ENCODE measurements at regions not wholly inside any gene's neighbourhood (a gene's known extent, or its start where the extent isn't known, plus 50 kb on each side); places are given as distances from the start of the nearest gene placed in this dataset.

DNA sequence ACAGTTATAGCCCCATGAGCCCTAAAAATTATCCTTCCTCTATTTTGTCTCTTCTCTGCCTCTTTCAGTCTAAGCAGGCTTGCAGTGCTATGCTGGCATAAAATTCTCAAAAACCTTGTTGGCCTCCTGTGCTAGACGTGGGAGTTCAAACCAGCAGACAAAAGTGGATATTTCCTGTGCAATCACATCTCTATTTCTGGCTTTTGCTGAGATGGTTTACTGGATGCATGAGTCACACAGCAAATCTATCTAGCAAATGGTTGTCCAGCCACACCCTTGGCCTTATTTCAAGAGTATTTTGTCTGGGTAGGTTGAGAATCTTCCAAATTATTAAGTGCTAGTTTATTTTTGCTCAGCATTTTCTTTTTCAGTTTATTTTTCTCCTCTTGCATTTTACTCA lies 370.8 kb downstream of the CDC14C start:
- DNase-seq (ENCODE audit: low read depth in 1 of 2, low spot score in 1 of 2): no peak
- in situ Hi-C loops (cut with HindIII; ENCODE audit: low pct_unique_long_range_greater_than_20kb, low sequenced_read_pairs): no loop called here
- TF ChIP-seq JUND (IDR thresholded peaks at IDR 0.05; ENCODE audit: low read depth): no peak

DNA sequence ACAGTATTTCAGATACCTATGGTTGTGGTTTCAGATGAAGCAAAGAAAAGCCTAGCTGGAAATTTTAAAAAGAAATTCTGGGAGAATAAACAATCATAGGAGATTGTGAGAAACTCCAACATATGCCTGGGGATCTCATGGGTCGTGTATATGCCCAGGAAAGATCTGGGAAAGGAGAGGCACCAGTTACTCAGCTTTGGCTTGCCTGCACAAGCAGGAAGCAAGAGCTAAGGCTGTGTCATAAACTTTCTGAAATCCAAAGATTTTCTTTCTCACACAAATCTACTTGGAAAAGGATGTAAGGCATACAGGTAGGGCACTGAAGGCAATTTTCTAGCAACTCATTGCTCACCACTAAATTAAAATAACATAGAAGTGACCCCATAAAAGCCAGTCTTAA lies 373.6 kb downstream of the CDC14C start:
- no peak for DNase-seq (ENCODE audit: low read depth in 1 of 2, low spot score in 1 of 2)
- in situ Hi-C loops (cut with HindIII; ENCODE audit: low pct_unique_long_range_greater_than_20kb, low sequenced_read_pairs): no loop called here
- no peak for TF ChIP-seq JUND (IDR thresholded peaks at IDR 0.05; ENCODE audit: low read depth)

GRCh38 chr7:49308787-49309186 lies 384.4 kb downstream of the CDC14C start:
- TF ChIP-seq JUND (IDR thresholded peaks at IDR 0.05; ENCODE audit: low read depth): no peak
- in situ Hi-C loops (cut with HindIII; ENCODE audit: low pct_unique_long_range_greater_than_20kb, low sequenced_read_pairs): no loop called here
- DNase-seq (ENCODE audit: low read depth in 1 of 2, low spot score in 1 of 2): no peak

DNA sequence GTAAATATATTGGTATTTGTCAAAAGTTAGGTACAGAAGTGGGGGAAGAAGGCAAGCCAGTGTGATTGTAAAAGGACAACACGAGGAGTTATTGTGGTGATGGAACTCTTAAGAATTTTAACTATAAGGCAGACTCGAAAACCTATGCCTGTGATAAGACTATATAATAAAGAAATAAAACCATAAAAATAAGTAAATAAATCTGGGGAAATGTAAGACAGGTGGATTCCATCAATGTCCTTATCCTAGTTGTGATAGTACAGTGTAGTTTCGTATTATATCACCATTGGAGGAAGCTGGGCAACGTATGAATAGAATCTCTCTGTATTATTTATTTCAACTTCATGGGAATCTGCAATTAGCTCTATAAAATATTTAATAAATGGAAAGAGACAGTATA lies 395.7 kb downstream of the CDC14C start:
- in situ Hi-C loops (cut with HindIII; ENCODE audit: low pct_unique_long_range_greater_than_20kb, low sequenced_read_pairs): no loop called here
- no peak for DNase-seq (ENCODE audit: low read depth in 1 of 2, low spot score in 1 of 2)
- TF ChIP-seq JUND (IDR thresholded peaks at IDR 0.05; ENCODE audit: low read depth): no peak

- TF ChIP-seq JUND (IDR thresholded peaks at IDR 0.05; ENCODE audit: low read depth): no peak
- in situ Hi-C loops (cut with HindIII; ENCODE audit: low pct_unique_long_range_greater_than_20kb, low sequenced_read_pairs): no loop called here
- no peak for DNase-seq (ENCODE audit: low read depth in 1 of 2, low spot score in 1 of 2)
Measured at GRCh38 chr7:49321843-49322242, 397.5 kb downstream of the CDC14C start.

DNA sequence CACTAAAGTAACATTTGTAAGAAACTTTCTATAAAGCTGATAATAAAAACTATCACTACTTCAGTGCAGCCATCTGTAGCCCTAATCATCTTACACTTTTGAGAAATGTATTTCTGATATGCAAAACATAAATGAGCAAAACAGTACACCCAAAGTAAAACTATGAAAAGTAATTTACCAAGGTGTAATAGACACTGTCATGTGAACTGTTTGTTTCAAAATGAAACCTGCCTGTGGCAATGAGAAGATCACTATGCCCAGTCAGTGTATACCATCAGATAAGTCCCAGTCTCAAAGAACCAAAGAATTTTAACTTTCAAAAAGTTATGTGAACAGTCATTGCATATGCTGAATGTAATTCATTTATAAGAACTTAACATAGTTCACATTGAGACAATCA lies 398.1 kb downstream of the CDC14C start:
- no peak for TF ChIP-seq JUND (IDR thresholded peaks at IDR 0.05; ENCODE audit: low read depth)
- in situ Hi-C loops (cut with HindIII; ENCODE audit: low pct_unique_long_range_greater_than_20kb, low sequenced_read_pairs): no loop called here
- no peak for DNase-seq (ENCODE audit: low read depth in 1 of 2, low spot score in 1 of 2)

DNA sequence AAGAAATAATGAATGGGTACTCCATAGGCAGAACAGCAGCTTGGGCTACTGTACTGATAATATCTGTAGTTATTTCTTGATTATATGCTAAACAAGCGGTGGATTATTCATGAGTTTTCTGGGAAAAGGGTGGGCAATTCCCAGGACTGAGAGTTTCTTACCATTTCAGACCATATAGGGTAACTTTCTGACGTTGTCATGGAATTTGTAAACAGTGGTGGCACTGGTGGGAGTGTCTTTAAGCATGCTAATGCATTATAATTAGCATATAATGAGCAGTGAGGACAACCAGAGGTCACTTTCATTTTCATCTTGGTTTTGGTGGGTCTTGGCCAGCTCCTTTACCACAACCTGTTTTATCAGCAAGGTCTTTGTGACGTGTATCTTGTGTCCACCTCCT lies 399.7 kb downstream of the CDC14C start:
- in situ Hi-C loops (cut with HindIII; ENCODE audit: low pct_unique_long_range_greater_than_20kb, low sequenced_read_pairs): no loop called here
- TF ChIP-seq JUND (IDR thresholded peaks at IDR 0.05; ENCODE audit: low read depth): no peak
- no peak for DNase-seq (ENCODE audit: low read depth in 1 of 2, low spot score in 1 of 2)

GRCh38 chr7:49324707-49325106 lies 400.4 kb downstream of the CDC14C start:
- DNase-seq (ENCODE audit: low read depth in 1 of 2, low spot score in 1 of 2): peak in 1 of 2 experiments; percentile 67
- TF ChIP-seq JUND (IDR thresholded peaks at IDR 0.05; ENCODE audit: low read depth): no peak
- in situ Hi-C loops (cut with HindIII; ENCODE audit: low pct_unique_long_range_greater_than_20kb, low sequenced_read_pairs): no loop called here

DNA sequence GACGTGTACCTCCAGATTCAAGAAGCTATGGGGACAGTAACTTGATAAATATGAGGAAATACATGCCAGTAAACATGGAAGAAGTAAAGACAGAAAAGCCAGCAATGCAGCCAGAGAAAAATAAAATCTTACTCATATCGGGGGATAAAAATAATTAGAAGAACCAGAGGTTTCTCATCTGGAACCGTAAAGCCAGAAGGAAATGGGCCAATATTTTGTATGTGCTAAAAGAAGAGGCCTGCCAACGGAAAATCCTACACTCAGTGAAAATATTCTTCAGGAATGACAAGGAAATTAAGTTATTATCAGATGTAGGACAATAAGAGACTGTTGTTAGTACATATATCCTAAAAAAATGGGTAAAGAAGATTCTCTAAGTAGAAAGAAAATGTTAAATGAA lies 401.2 kb downstream of the CDC14C start:
- in situ Hi-C loops (cut with HindIII; ENCODE audit: low pct_unique_long_range_greater_than_20kb, low sequenced_read_pairs): no loop called here
- TF ChIP-seq JUND (IDR thresholded peaks at IDR 0.05; ENCODE audit: low read depth): no peak
- no peak for DNase-seq (ENCODE audit: low read depth in 1 of 2, low spot score in 1 of 2)

DNA sequence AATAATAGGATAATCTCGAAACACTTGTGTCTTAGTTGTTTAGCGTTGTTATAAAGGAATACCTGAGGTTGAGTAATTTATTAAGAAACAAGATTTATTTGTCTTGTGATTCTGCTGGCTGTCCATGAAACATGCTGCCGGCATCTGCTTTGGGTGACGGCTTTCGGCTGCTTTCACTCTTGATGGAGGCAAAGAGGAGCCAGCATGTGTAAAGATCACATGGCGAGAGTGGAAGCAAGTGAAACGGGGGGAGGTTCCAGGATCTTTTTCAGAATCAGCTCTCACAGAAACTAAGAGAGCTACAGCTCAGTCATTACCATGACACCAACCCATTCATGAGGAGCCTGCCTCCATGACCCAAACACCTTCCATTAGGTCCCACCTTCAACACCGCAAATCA lies 402.8 kb downstream of the CDC14C start:
- in situ Hi-C loops (cut with HindIII; ENCODE audit: low pct_unique_long_range_greater_than_20kb, low sequenced_read_pairs): no loop called here
- DNase-seq (ENCODE audit: low read depth in 1 of 2, low spot score in 1 of 2): peak in 1 of 2 experiments; percentile 36
- no peak for TF ChIP-seq JUND (IDR thresholded peaks at IDR 0.05; ENCODE audit: low read depth)

DNA sequence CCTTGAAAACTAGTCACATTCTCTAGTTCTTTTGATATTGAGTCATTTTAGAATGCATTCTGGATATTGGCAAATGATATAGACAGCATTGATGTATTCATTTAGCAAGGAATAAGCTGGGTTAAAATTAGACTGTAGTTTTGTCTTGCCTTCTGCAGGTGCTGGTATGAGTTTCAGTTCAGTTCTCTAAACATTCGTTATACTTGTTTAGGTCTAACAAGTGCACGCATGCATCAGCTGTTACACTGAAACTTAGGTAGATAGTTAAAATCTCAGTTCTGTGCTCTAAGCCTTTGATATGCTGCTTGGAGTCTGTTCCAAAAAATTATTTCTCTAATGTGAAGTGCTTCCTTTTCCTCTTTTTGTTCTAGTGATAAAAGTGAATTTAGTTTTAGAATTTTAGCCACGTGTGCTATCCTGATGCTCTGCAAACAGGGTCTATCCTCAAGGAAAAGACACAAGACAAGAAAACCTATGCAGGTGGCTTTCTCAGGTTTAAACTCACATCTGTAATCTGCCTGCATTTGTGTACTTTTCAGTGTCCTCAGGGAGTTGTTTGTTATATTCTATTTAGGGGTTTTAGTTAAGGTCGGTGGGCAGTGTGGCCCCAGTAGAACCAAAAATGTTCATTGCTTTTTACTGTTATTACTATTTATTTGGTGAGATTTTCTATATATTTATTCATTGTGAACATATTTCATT lies 409.0 kb downstream of the CDC14C start:
- no peak for TF ChIP-seq JUND (IDR thresholded peaks at IDR 0.05; ENCODE audit: low read depth)
- in situ Hi-C loops (cut with HindIII; ENCODE audit: low pct_unique_long_range_greater_than_20kb, low sequenced_read_pairs): no loop called here
- DNase-seq (ENCODE audit: low read depth in 1 of 2, low spot score in 1 of 2): no peak

GRCh38 chr7:49341849-49342248 lies 417.5 kb downstream of the CDC14C start:
- in situ Hi-C loops (cut with HindIII; ENCODE audit: low pct_unique_long_range_greater_than_20kb, low sequenced_read_pairs): no loop called here
- no peak for TF ChIP-seq JUND (IDR thresholded peaks at IDR 0.05; ENCODE audit: low read depth)

GRCh38 chr7:49344556-49344955 lies 420.2 kb downstream of the CDC14C start:
- in situ Hi-C loops (cut with HindIII; ENCODE audit: low pct_unique_long_range_greater_than_20kb, low sequenced_read_pairs): no loop called here
- DNase-seq (ENCODE audit: low read depth in 1 of 2, low spot score in 1 of 2): no peak
- no peak for TF ChIP-seq JUND (IDR thresholded peaks at IDR 0.05; ENCODE audit: low read depth)

More at GRCh38 chr7:49341849-49342248, 417.5 kb downstream of the CDC14C start:
- DNase-seq (ENCODE audit: low read depth in 1 of 2, low spot score in 1 of 2): no peak
